IMR-90 (cell line): ENCODE measurements at regions not wholly inside any gene's neighbourhood (a gene's known extent, or its start where the extent isn't known, plus 50 kb on each side); places are given as distances from the start of the nearest gene placed in this dataset.
A peak's percentile ranks its signal among the peaks of the same experiment; 100 is the strongest.

ENCODE experiments used
- ATAC-seq: fragments of 200-7000 bp; cut with Tn5 transposase; 2 replicates; pipeline ENCODE4 v1.9.1; 2020; ENCODE audit warnings: low read depth, mild to moderate bottlenecking, moderate library complexity
- BruUV-seq: library from RNA; stranded (reverse); fragments of 400-500 nt; replicated peaks from 2 replicates; lab custom pipeline; 2021; lab: Mats Ljungman, UMichigan
- CTCF ChIA-PET: fragments of 300-600 bp; formaldehyde crosslinking; extraction: SDS; loops from one replicate; lab custom pipeline; 2021; ENCODE audit warnings: antibody characterized with exemption; lab: Yijun Ruan, JAX
- POLR2A ChIA-PET: fragments of 300-600 bp; sonication (Branson Sonifier 250); formaldehyde crosslinking; loops from one replicate; lab custom pipeline; 2022; ENCODE audit warnings: antibody characterized with exemption; ENCODE audit not compliant: unreplicated experiment; lab: Charles Lee
- DNase-seq: peaks from one replicate; pipeline ENCODE4 v3.0.0; 2013
- H2AFZ ChIP-seq: replicated peaks from 2 replicates; pipeline ENCODE3; 2013; ENCODE audit warnings: low read length, mild to moderate bottlenecking; ENCODE audit not compliant: poor library complexity
- H2AK5ac ChIP-seq: 2 replicates; pipeline ENCODE4 v1.6.1; 2013; ENCODE audit warnings: low read depth, low read length, inconsistent platforms
- H2AK9ac ChIP-seq: replicated peaks from 2 replicates; pipeline ENCODE3; 2013; ENCODE audit warnings: mild to moderate bottlenecking, low read depth, low read length, moderate library complexity; ENCODE audit not compliant: poor library complexity
- H2BK120ac ChIP-seq: 2 replicates; pipeline ENCODE4 v1.6.1; 2013; ENCODE audit warnings: low read depth, low read length, inconsistent platforms
- H2BK15ac ChIP-seq: 3 replicates; pipeline ENCODE4 v1.6.1; 2013; ENCODE audit warnings: low read depth, low read length, inconsistent platforms
- H2BK20ac ChIP-seq: 2 replicates; pipeline ENCODE4 v1.6.1; 2013; ENCODE audit warnings: low read depth, mild to moderate bottlenecking, inconsistent platforms, low read length, moderate library complexity
- H2BK5ac ChIP-seq: 2 replicates; pipeline ENCODE4 v1.6.1; 2013; ENCODE audit warnings: mild to moderate bottlenecking, low read depth, low read length, inconsistent platforms; ENCODE audit not compliant: poor library complexity, severe bottlenecking
- H3K14ac ChIP-seq: replicated peaks from 2 replicates; pipeline ENCODE4 v1.6.1; 2013; ENCODE audit warnings: low read depth, low read length, inconsistent platforms
- H3K18ac ChIP-seq: 2 replicates; pipeline ENCODE4 v1.6.1; 2013; ENCODE audit warnings: low read depth, low read length, control low read depth
- H3K23ac ChIP-seq: 2 replicates; pipeline ENCODE4 v1.6.1; 2013; ENCODE audit warnings: low read depth, low read length, inconsistent platforms
- H3K27ac ChIP-seq: 2 replicates; pipeline ENCODE4 v1.5.1; 2013; ENCODE audit warnings: mild to moderate bottlenecking, control low read depth, low read length; ENCODE audit not compliant: insufficient read depth
- H3K27me3 ChIP-seq: 2 replicates; pipeline ENCODE4 v1.6.1; 2013; ENCODE audit warnings: low read length; ENCODE audit not compliant: control insufficient read depth, insufficient read depth
- H3K36me3 ChIP-seq: 2 replicates; pipeline ENCODE4 v1.6.1; 2013; ENCODE audit warnings: low read length, mixed read lengths; ENCODE audit not compliant: control insufficient read depth, insufficient read depth
- H3K4ac ChIP-seq: 2 replicates; pipeline ENCODE4 v1.6.1; 2013; ENCODE audit warnings: low read depth, low read length, inconsistent platforms
- H3K4me1 ChIP-seq: 2 replicates; pipeline ENCODE4 v1.6.1; 2013; ENCODE audit warnings: low read length, mixed read lengths; ENCODE audit not compliant: control insufficient read depth, insufficient read depth
- H3K4me2 ChIP-seq: 2 replicates; pipeline ENCODE4 v1.6.1; 2013; ENCODE audit warnings: low read depth, mild to moderate bottlenecking, control low read depth, low read length, moderate library complexity
- H3K4me3 ChIP-seq: 2 replicates; pipeline ENCODE4 v1.5.1; 2013; ENCODE audit warnings: low read depth, mild to moderate bottlenecking, control low read depth, low read length, moderate library complexity; ENCODE audit not compliant: insufficient read depth
- H3K56ac ChIP-seq: 2 replicates; pipeline ENCODE4 v1.6.1; 2013; ENCODE audit warnings: low read length, inconsistent platforms; ENCODE audit not compliant: insufficient read depth; ENCODE audit errors: extremely low read depth
- H3K79me1 ChIP-seq, 2 experiments: 2 replicates each; pipeline ENCODE4 v1.6.1; 2013; ENCODE audit warnings: low read length in 2 of 2, inconsistent platforms in 1 of 2, low read depth in 1 of 2
- H3K9ac ChIP-seq: 2 replicates; pipeline ENCODE4 v1.6.1; 2013; ENCODE audit warnings: low read depth, low read length, control low read depth
- H3K9me1 ChIP-seq: 2 replicates; pipeline ENCODE4 v1.6.1; 2013; ENCODE audit warnings: low read length, inconsistent platforms; ENCODE audit not compliant: insufficient read depth
- H3K9me3 ChIP-seq: 2 replicates; pipeline ENCODE4 v1.6.1; 2013; ENCODE audit warnings: low read length; ENCODE audit not compliant: control insufficient read depth, insufficient read depth
- H4K20me1 ChIP-seq: 2 replicates; pipeline ENCODE4 v1.6.1; 2013; ENCODE audit warnings: low read length, inconsistent platforms; ENCODE audit not compliant: insufficient read depth
- H4K5ac ChIP-seq: 2 replicates; pipeline ENCODE4 v1.6.1; 2013; ENCODE audit warnings: mild to moderate bottlenecking, low read depth, low read length, control low read depth
- H4K8ac ChIP-seq, 2 experiments: 2 replicates each; pipeline ENCODE4 v1.6.1; 2013; ENCODE audit warnings: low read depth in 2 of 2, low read length in 2 of 2, control low read depth in 1 of 2, inconsistent platforms in 1 of 2
- H4K91ac ChIP-seq: 2 replicates; pipeline ENCODE4 v1.6.1; 2013; ENCODE audit warnings: low read depth, low read length, inconsistent platforms; ENCODE audit not compliant: insufficient read depth
- BHLHE40 ChIP-seq: fragments of 150-350 bp; IDR thresholded peaks from 2 replicates; pipeline ENCODE4 v1.6.1; 2016; ENCODE audit warnings: mild to moderate bottlenecking, low read depth, low read length
- CEBPB ChIP-seq: IDR thresholded peaks from 2 replicates; pipeline ENCODE4 v1.6.1; 2012; ENCODE audit warnings: low read depth, low read length, improper control_type of control experiment
- CHD1 ChIP-seq: IDR thresholded peaks from 2 replicates; pipeline ENCODE4 v1.6.1; 2012; ENCODE audit warnings: low read depth, low read length, improper control_type of control experiment
- FOS ChIP-seq: fragments of 150-350 bp; IDR thresholded peaks from 2 replicates; pipeline ENCODE4 v1.6.1; 2016; ENCODE audit warnings: low read depth, low read length
- MAFK ChIP-seq: IDR thresholded peaks from 2 replicates; pipeline ENCODE4 v1.6.1; 2012; ENCODE audit warnings: low read depth, low read length, improper control_type of control experiment
- MAZ ChIP-seq: IDR thresholded peaks from 2 replicates; pipeline ENCODE4 v1.6.1; 2012; ENCODE audit warnings: low read depth, mild to moderate bottlenecking, low read length, improper control_type of control experiment, moderate library complexity, borderline replicate concordance
- MXI1 ChIP-seq: IDR thresholded peaks from 2 replicates; pipeline ENCODE4 v1.6.1; 2012; ENCODE audit warnings: low read depth, mild to moderate bottlenecking, low read length, moderate library complexity, borderline replicate concordance
- NFE2L2 ChIP-seq: fragments of 150-350 bp; IDR thresholded peaks from 2 replicates; pipeline ENCODE4 v1.6.1; 2016; ENCODE audit warnings: low read depth, mild to moderate bottlenecking, low read length
- POLR2A ChIP-seq: IDR thresholded peaks from 2 replicates; pipeline ENCODE4 v1.6.1; 2012; ENCODE audit warnings: mild to moderate bottlenecking, low read depth, low read length
- RAD21 ChIP-seq: IDR thresholded peaks from 2 replicates; pipeline ENCODE4 v1.6.1; 2012; ENCODE audit warnings: low read length, improper control_type of control experiment
- RCOR1 ChIP-seq: IDR thresholded peaks from 2 replicates; pipeline ENCODE4 v1.6.1; 2012; ENCODE audit warnings: mild to moderate bottlenecking, low read length, improper control_type of control experiment; ENCODE audit not compliant: insufficient replicate concordance
- RFX5 ChIP-seq: IDR thresholded peaks from 2 replicates; pipeline ENCODE4 v1.8.0; 2012; ENCODE audit warnings: low read depth, mild to moderate bottlenecking, low read length, moderate library complexity
- SMC3 ChIP-seq: fragments of 150-350 bp; IDR thresholded peaks from 2 replicates; pipeline ENCODE4 v1.6.1; 2016; ENCODE audit warnings: low read depth, mild to moderate bottlenecking, antibody characterized with exemption, low read length, moderate library complexity
- dilution Hi-C: fragments of 300-500 bp; cut with HindIII; formaldehyde crosslinking; loops from one replicate; pipeline ENCODE4 v1.14.3; 2018; ENCODE audit warnings: low sequenced_read_pairs; ENCODE audit not compliant: unreplicated experiment
- in situ Hi-C: fragments of 300-500 bp; cut with MboI; formaldehyde crosslinking; loops from 3 replicates; pipeline ENCODE4 v1.14.3; 2019; ENCODE audit warnings: low sequenced_read_pairs, inconsistent platforms, mixed read lengths
- intact Hi-C: fragments of 100-400 bp; cut with micrococcal nuclease; formaldehyde crosslinking; loops from 2 replicates; pipeline ENCODE4 v1.10.0; 2022
- TF ChIP-seq, protein P1 (sequence below): fragments of 150-350 bp; IDR thresholded peaks from 2 replicates; pipeline ENCODE4 v1.6.1; 2017; ENCODE audit warnings: mild to moderate bottlenecking, antibody characterized with exemption, low read length, low read depth
- TF ChIP-seq, protein P2 (sequence below): conservative IDR thresholded peaks from 2 replicates; pipeline ENCODE4 v1.5.1; 2012; ENCODE audit warnings: mild to moderate bottlenecking, low read depth, low read length, improper control_type of control experiment
- TF ChIP-seq, protein P3 (sequence below): fragments of 150-350 bp; IDR thresholded peaks from 2 replicates; pipeline ENCODE4 v1.6.1; 2016; ENCODE audit warnings: low read depth, mild to moderate bottlenecking, low read length, moderate library complexity, borderline replicate concordance

DNA sequence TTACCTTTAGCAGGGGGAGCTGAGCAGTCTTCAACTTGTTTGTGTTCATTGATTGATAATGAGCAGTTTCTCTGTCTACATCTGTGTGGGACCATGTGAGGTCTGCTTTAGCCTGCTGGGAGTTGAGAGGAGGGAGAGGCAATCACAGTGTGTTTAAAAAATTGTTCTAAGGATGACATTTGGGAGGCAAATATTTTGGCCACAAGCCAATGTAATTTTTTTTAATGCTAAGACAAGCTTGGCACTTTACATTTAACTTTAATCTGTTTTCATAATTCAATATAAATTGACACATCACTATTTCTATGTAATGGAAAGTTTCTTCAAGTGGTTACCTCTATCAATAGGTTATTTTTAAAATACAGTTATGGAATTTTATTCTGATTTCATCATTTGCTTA is 55.9 kb upstream of the SEMA3A start:
- Histone ChIP-seq H2BK15ac (0 out of 3 replicates have a peak overlapping the region, but pooled peaks have one; percentile 56), H2BK20ac (peak overlapping the region; percentile 81; the same call in 1 of the 2 replicates), H3K27ac (no peak overlapping the region), H3K4me2 (no peak overlapping the region), H2AFZ (no peak overlapping the region), H3K14ac (peak overlapping the region; percentile 80), H3K27me3 (no peaks in the 10 kb centered on the region), H4K8ac (peak overlapping the region in 1 of 2 experiments; percentile 73; a peak in 2 of 4 replicates), H3K23ac (no peak overlapping the region; the same call in 1 of the 2 replicates), H3K9me3 (peaks cover 4% of the 10 kb centered on the region), H3K79me1 (no peaks in the 10 kb centered on the region), H3K9me1 (peaks cover 5% of the 10 kb centered on the region; the same call in 1 of the 2 replicates), H3K4me1 (peaks cover 8% of the 10 kb centered on the region), H4K91ac (peak overlapping the region; percentile 70), H3K18ac (peak overlapping the region; percentile 47; the same call in 1 of the 2 replicates), H2BK120ac (peak overlapping the region; percentile 56), H3K4ac (peak overlapping the region; percentile 56; the same call in 1 of the 2 replicates), H3K36me3 (no peaks in the 10 kb centered on the region), H3K56ac (no peak overlapping the region), H3K9ac (no peak overlapping the region), H2BK5ac (peak overlapping the region; percentile 13), H4K5ac (peak overlapping the region; percentile 59), H3K4me3 (no peak overlapping the region), H2AK9ac (no peak overlapping the region), H2AK5ac (peak overlapping the region; percentile 78), H4K20me1 (no peaks in the 10 kb centered on the region)
- no TSS peak for BruUV-seq
- dilution Hi-C loops (no loop called here), in situ Hi-C loops (no loop called here), intact Hi-C loops (no loop called here)
- DNase-seq = no peak
- CTCF ChIA-PET = no interaction called here
- POLR2A ChIA-PET = no interaction called here
- TF ChIP-seq MAFK = no peak
- TF ChIP-seq RCOR1 = no peak
- no peak for TF ChIP-seq BHLHE40
- no peak for TF ChIP-seq RFX5
- TF ChIP-seq CHD1 = no peak
- TF ChIP-seq SMC3 = no peak
- TF ChIP-seq NFE2L2 = no peak
- TF ChIP-seq, protein P1, sequence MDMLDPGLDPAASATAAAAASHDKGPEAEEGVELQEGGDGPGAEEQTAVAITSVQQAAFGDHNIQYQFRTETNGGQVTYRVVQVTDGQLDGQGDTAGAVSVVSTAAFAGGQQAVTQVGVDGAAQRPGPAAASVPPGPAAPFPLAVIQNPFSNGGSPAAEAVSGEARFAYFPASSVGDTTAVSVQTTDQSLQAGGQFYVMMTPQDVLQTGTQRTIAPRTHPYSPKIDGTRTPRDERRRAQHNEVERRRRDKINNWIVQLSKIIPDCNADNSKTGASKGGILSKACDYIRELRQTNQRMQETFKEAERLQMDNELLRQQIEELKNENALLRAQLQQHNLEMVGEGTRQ = no peak
- TF ChIP-seq FOS = no peak
- no peak for TF ChIP-seq MXI1
- no peak for TF ChIP-seq MAZ
- no peak for TF ChIP-seq POLR2A
- TF ChIP-seq, protein P2, sequence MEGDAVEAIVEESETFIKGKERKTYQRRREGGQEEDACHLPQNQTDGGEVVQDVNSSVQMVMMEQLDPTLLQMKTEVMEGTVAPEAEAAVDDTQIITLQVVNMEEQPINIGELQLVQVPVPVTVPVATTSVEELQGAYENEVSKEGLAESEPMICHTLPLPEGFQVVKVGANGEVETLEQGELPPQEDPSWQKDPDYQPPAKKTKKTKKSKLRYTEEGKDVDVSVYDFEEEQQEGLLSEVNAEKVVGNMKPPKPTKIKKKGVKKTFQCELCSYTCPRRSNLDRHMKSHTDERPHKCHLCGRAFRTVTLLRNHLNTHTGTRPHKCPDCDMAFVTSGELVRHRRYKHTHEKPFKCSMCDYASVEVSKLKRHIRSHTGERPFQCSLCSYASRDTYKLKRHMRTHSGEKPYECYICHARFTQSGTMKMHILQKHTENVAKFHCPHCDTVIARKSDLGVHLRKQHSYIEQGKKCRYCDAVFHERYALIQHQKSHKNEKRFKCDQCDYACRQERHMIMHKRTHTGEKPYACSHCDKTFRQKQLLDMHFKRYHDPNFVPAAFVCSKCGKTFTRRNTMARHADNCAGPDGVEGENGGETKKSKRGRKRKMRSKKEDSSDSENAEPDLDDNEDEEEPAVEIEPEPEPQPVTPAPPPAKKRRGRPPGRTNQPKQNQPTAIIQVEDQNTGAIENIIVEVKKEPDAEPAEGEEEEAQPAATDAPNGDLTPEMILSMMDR = no peak
- TF ChIP-seq, protein P3, sequence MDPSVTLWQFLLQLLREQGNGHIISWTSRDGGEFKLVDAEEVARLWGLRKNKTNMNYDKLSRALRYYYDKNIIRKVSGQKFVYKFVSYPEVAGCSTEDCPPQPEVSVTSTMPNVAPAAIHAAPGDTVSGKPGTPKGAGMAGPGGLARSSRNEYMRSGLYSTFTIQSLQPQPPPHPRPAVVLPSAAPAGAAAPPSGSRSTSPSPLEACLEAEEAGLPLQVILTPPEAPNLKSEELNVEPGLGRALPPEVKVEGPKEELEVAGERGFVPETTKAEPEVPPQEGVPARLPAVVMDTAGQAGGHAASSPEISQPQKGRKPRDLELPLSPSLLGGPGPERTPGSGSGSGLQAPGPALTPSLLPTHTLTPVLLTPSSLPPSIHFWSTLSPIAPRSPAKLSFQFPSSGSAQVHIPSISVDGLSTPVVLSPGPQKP = no peak
- no peak for TF ChIP-seq CEBPB
- no peak for TF ChIP-seq RAD21
- no peak for ATAC-seq
